ENCODE measurements at regions not wholly inside any gene's neighbourhood (a gene's known extent, or its start where the extent isn't known, plus 50 kb on each side); places are given as distances from the start of the nearest gene placed in this dataset.
"Not testable (repeated sequence)": the region's sequence is repeated elsewhere in the genome, so short reads cannot be mapped to it uniquely, and the experiment has no call there.

DNA sequence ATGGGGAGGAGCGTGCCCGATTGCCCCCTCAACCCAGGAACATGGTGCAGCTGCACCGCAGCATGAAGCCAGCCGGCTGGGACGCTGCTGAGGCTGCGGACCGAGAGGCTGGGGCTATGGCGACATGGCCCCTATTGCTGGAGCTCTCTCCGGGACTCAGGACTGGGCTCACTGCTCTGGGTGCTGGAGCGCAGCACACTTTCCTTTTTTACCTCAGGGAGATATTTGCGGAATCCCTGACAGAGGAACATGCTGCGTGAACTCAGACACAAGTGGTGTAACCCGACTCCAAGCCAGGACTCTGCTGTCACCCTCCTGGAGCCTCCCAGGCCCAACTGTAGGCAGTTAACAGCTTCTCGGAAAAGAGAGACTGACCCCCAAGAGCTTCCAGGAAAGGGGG is 137.2 kb upstream of the NBPF9 start:
- intact Hi-C loops (cut with DNase I); H3K36me3 ChIP-seq: not testable (repeated sequence)
- 86% methylated on average over 6 of the region's 14 CpGs; no CpG with 5 or more reads in 1 of the 2 donors for WGBS, 2 donors

DNA sequence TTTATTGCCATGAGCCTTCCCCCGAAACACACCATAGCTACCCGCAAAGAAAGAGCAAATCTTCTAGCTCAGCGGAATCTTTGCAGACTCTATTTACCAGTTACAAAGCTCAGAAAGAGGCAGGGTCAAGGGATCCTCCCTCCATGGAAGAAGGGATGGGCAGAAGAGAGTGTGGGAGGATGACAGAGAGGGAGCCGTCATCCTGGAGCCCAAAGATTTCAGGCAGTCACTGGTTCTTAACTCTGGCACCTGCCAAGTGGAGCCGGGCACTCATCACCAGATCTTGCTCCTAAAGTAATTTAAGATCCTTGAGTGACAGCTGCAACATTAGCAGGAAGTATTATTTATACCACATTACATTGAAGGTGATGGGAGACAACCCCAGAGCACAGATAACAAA is 137.9 kb upstream of the NBPF9 start:
- H3K36me3 ChIP-seq; H3K9me3 ChIP-seq; intact Hi-C loops (cut with DNase I); H3K27ac ChIP-seq; H3K4me1 ChIP-seq; H3K4me3 ChIP-seq; DNase-seq; H3K27me3 ChIP-seq: not testable (repeated sequence)
- WGBS, 2 donors: no CpG with 5 or more reads among the region's 5 CpGs

More for the DNA sequence above, 137.2 kb upstream of the NBPF9 start:
- H3K27me3 ChIP-seq, H3K9me3 ChIP-seq, H3K27ac ChIP-seq, DNase-seq, H3K4me1 ChIP-seq, H3K4me3 ChIP-seq: not testable (repeated sequence)

DNA sequence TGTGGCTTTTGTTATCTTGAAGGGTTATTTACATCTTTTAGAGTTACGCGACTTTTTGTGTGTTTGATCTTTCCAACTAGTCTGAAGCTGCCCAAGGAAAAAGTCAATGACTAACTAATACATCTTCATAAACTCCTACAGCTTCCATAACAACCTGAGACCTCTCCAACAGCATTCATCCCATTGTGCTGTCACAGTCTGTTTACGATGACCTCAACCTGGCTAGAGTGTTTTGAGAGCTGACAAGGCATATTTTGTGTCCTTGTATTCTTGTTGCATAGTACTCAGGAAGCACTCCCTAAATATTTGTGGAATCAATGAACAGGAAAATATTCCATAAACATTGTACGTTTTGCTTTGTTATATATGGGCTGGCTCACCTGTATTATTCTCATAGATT is 140.2 kb upstream of the NBPF9 start:
- intact Hi-C loops (cut with DNase I); H3K9me3 ChIP-seq; H3K4me3 ChIP-seq; H3K27me3 ChIP-seq; H3K36me3 ChIP-seq; DNase-seq; H3K4me1 ChIP-seq; H3K27ac ChIP-seq: not testable (repeated sequence)
- WGBS, 2 donors: no CpG with 5 or more reads among the region's 4 CpGs

DNA sequence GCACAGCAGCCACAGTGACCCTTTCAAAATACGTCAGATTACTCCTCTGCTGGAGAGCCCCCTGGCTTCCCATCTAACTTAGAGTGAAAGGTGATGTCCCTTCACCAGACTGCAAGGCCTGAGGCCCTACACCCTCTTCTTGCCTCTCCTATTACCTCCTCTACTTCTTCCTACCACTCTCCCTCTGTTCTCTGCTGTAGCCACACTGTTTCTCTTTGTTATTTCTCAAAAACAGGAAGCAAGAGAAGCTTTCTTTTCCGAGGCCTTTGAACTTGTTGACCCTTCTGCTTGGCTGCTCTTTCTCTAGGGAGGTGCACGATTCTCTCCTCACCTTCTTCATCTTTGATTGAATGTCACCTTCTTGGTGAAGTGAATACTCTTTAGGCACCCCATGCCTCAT is 141.3 kb upstream of the NBPF9 start:
- H3K27me3 ChIP-seq; H3K27ac ChIP-seq; DNase-seq; H3K9me3 ChIP-seq; intact Hi-C loops (cut with DNase I); H3K4me1 ChIP-seq; H3K36me3 ChIP-seq; H3K4me3 ChIP-seq: not testable (repeated sequence)
- 38 to 73% methylated on average over 2 of the region's 3 CpGs for WGBS, 2 donors

DNA sequence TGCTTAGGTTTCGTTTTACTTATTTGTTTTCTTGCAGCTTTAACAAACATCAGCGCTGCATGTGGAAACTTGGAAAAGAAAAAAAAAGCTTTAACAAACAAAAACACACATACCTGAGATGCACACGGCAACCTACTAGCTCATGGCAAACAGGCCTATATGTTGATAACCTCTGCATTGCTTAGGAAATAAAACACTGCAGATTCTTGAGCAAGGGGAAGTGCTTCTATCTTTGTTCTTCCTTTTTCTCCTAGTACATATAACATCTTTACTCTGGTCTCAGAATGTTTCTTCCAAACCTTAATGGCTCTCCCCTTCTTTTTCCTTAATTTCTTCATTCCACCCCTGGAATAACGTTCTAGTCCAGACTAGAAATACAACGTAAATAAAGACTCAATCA is 142.9 kb upstream of the NBPF9 start:
- DNase-seq; H3K9me3 ChIP-seq; H3K36me3 ChIP-seq; H3K4me3 ChIP-seq; H3K27me3 ChIP-seq; intact Hi-C loops (cut with DNase I); H3K4me1 ChIP-seq; H3K27ac ChIP-seq: not testable (repeated sequence)
- no CpG with 5 or more reads among the region's 5 CpGs for WGBS, 2 donors

DNA sequence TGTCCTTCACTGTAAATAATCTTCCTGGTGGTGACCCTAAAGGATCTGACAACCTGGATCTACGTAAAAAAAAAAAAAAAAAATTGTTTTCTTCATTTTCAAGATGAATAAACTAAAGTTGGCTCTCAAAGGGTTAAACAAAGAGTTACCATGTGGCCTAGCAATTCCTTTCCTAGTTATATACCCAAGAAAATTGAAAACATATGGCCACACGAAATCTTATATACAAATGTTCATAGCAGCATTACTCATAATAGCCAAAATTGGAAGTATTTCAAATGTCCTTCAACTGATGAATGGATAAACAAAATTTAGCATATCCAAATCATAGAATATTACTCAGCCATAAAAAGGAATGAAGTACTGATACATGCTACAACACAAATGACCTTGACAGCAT is 145.3 kb upstream of the NBPF9 start:
- H3K27ac ChIP-seq; H3K4me1 ChIP-seq; intact Hi-C loops (cut with DNase I); H3K9me3 ChIP-seq; DNase-seq; H3K27me3 ChIP-seq; H3K4me3 ChIP-seq; H3K36me3 ChIP-seq: not testable (repeated sequence)
- 77 to 96% methylated on average over 1 of the region's 2 CpGs for WGBS, 2 donors

DNA sequence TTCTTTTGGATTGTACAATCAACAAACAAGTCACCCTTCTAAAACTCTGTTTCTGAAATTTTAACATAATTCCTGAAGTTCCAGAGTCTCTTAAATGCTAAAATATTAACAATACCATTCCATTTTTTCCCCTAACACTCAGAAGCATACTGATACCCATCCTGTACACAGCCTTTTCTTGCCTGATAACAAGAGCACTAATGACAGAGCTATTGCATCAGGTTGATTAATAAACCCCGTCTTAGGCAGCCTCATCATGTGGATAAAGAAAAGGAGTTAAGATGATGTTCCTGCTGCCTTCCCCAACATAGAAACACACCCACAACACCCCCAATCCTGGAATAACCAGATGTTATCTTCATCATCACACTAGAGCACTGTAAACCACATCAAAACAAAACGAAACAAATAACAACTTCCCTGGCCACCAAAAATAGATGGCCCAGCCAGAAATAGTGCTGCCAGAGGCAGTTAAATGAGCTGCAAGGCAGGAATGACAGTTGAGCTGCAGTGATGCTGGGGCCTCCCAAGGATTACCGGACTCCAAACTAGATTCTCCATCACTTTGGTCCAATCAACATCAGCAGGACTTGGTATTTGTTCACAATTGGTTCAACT is 146.6 kb upstream of the NBPF9 start:
- 74 to 87% methylated on average over 1 of the region's 3 CpGs for WGBS, 2 donors
- H3K4me3 ChIP-seq; H3K4me1 ChIP-seq; H3K9me3 ChIP-seq; H3K27ac ChIP-seq; intact Hi-C loops (cut with DNase I); H3K36me3 ChIP-seq; DNase-seq; H3K27me3 ChIP-seq: not testable (repeated sequence)

DNA sequence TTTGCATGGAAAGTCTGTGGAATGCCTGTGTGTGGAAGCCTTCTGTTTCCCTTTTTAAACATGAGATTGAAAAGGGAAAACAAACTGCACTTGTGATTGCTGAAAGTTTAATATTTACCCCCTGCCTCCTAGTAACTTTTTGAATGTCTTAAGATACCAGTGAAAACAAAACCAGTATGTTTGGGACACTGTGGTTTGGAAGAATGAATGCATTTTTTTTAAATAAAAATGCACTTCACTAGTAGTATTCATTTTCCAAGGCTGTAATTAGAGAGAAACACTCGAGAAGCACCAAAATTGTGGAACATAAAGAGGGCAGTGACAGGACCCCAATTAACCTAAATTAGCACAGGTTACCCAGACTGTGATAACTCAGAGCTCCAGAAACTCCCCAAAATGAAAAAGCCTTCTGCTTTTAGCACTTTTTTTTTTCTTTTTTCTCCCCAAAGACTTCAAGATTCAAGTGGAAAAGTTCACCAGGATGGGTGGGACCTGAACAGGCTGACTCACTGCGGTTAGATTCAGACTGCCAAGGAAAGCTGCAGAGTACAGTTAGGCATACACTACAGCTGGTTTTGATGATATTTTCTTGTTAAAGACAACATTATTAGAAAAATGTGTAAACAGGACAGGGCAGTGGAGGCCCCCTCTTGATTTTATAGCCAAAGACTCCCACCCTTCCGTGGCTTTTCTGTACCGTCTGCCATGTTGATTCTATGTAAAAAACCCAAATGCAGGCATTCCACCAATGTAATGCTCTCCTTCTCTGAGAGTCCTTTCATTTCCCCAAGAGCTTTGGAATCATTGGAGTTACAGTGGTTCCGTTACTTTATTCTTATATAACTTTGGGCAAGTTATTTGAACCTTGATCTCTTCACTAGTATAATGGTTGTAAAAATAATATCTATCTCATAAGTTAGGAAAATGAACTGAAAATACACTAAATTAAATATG is 151.8 kb upstream of the NBPF9 start:
- H3K4me3 ChIP-seq; H3K4me1 ChIP-seq; H3K36me3 ChIP-seq; H3K9me3 ChIP-seq; intact Hi-C loops (cut with DNase I); DNase-seq; H3K27ac ChIP-seq; H3K27me3 ChIP-seq: not testable (repeated sequence)
- 40 to 58% methylated on average over 1 of the region's 5 CpGs for WGBS, 2 donors

DNA sequence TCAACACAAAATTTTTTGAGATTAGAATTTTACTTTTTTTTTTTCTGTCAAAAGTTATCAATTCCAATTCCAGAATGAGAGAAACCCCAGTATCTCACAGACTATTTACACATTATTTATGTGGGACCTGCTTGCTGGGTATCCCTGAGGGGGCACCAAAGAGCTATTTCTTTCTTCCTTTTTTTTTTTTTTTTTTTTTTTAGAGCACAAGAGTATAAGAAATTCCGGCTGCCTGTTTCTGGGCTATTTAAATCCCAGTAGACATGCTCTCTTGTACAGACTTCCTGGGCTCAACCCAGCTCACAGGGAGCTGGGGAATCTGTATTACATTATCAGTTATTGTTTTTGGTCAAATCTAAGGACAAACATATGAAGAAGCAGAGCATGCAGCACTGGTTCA is 156.9 kb upstream of the NBPF9 start:
- intact Hi-C loops (cut with DNase I); DNase-seq; H3K4me3 ChIP-seq; H3K27me3 ChIP-seq; H3K4me1 ChIP-seq; H3K36me3 ChIP-seq; H3K27ac ChIP-seq; H3K9me3 ChIP-seq: not testable (repeated sequence)
- 20% methylated on average over 1 of the region's 1 CpG; no CpG with 5 or more reads in 1 of the 2 donors for WGBS, 2 donors

DNA sequence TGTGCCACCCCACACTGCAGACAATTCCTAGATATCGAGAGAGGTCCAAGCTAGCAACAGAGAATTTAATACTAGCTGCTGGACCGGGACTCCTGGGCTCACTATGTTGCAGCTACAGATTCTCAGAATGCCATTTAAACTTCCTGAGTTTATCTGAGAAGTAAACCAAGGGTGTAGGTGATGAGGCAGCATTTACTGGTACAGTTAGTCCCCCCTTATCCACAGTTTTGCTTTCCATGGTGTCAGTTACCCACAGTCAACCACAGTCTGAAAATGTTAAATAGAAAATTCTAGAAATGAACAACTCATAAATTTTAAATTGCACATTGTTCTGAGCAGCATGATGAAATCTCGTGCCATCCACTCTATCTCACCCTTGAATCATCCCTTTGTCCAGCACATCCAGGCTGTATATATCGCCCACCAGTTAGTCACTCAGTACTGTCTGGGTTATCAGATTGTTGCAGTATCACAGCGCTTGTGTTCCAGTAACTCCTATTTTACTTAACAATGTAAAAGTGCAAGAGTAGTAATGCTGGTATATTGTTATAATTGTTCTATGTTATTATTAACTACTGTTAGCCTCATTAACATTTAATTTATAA is 157.5 kb upstream of the NBPF9 start:
- H3K4me1 ChIP-seq; H3K4me3 ChIP-seq; H3K27me3 ChIP-seq; DNase-seq; intact Hi-C loops (cut with DNase I); H3K36me3 ChIP-seq; H3K9me3 ChIP-seq; H3K27ac ChIP-seq: not testable (repeated sequence)
- 70 to 90% methylated on average over 2 of the region's 5 CpGs for WGBS, 2 donors

DNA sequence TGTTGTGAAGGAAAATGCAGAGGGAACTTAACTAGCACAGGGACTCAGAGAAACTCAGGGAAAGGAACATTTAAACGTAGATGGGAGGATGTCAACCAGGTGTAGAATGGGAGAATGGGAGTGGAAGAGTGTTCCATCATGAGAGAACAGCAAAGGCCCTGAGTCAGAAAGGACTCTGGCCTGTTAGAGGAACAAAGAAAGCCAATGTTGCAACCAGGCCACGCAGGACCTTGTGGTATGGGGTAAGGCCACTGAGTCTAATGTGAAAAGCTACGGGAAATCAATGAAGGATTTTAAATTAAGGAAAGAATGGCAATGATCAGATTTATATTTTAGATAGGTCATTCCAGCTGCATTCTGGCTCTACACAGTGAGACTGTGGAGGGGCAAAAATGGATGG is 163.9 kb upstream of the NBPF9 start:
- H3K27ac ChIP-seq; H3K36me3 ChIP-seq; H3K4me3 ChIP-seq; H3K9me3 ChIP-seq; intact Hi-C loops (cut with DNase I); DNase-seq; H3K4me1 ChIP-seq; H3K27me3 ChIP-seq: not testable (repeated sequence)
- WGBS, 2 donors: no CpG with 5 or more reads among the region's 3 CpGs

DNA sequence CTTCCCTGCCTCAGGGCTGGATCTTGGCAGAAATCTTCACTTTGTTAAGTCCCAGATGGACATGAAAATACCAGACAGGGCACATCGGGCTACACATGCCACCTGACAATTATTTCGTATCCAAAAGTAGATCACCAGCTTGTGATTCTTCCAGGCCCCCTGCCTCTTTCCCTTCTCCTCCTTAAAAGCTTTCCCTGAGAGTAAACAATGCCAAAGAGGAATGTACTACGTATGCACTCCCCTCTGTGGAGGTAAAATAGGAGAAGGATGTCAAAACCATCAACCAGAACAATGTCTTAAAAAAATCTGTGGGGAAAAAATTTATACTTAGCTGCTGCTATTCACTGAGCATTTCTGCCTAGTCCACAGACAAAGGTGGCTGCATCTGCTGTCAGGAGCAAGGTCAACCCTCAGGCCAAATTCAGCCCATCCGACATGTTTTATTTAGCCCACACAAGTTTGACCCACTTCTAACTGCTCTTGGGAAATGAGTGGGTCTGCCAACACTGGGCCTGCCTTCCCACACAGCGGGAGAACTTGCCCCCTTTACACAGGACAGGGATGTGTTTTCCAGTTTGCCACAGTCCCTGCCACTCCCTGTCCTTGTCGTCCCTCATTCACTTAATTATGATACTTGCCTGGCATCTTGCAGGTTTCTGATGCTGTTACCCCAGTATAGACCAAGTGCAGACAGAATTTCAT is 165.8 kb upstream of the NBPF9 start:
- intact Hi-C loops (cut with DNase I); H3K9me3 ChIP-seq; H3K4me3 ChIP-seq; DNase-seq; H3K36me3 ChIP-seq; H3K4me1 ChIP-seq; H3K27me3 ChIP-seq; H3K27ac ChIP-seq: not testable (repeated sequence)
- WGBS, 2 donors: no CpG with 5 or more reads among the region's 6 CpGs
